G401 (cell line): ENCODE measurements at regions not wholly inside any gene's neighbourhood (a gene's known extent, or its start where the extent isn't known, plus 50 kb on each side); places are given as distances from the start of the nearest gene placed in this dataset.

Experiments used
- DNase-seq: peaks from one replicate; pipeline ENCODE4 v3.0.0-alpha.2; 2015; ENCODE audit warnings: low spot score
- in situ Hi-C: cut with HindIII; loops from 2 replicates; pipeline ENCODE4 v1.10.0; 2016; ENCODE audit warnings: low sequenced_read_pairs, mixed read lengths

DNA sequence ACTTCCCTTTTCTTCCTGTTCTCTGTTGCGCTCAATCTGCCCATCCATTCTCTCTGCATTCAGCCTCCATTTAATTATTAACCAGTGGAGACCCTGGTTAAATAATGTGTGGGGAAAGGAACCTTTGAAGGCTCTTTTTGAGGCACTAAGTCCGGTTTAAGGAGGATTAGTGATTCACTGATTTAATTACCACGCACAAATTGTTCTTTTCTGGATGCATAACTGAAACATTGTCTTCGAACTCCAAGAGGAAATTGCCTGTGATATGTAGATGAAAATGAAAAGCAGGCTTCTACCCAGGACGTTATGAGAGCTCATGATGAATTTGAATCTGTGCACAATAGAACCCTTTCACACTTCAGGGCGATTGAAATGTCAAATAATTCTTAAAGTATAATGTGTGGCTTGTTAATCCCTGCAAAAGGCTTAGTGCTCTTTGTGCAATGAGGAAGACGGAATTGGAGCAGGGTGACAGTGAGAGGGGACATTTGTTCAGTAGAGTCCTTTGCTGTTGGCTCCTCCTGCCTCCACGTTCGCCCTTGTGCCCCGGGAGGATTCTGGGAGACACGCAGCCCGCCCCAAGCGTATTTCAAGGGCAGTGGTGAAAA is 51.1 kb upstream of the ZNF236 start:
- in situ Hi-C loops: no loop called here
- no peak for DNase-seq

DNA sequence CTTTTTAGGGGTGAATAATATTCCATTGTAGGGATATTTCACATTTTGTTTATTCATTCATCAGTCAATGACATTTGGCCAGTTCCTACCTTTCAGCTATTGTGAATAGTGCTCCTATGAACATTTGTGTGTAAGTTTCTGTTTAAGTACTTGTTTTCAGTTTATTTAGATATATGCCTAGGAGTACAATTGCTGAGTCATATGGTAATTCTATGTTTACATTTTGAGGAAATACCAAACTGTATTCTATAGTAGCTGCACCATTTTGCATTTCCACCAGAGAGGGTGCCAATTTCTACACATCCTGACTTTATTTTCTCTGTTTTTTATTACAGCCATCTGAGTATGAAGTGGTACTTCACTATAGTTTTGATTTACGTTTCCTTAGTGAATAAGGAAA is 54.4 kb upstream of the ZNF236 start:
- DNase-seq: no peak
- in situ Hi-C loops: no loop called here

GRCh38 chr18:76766429-76766828 is 55.9 kb upstream of the ZNF236 start:
- in situ Hi-C loops: no loop called here
- DNase-seq: no peak

DNA sequence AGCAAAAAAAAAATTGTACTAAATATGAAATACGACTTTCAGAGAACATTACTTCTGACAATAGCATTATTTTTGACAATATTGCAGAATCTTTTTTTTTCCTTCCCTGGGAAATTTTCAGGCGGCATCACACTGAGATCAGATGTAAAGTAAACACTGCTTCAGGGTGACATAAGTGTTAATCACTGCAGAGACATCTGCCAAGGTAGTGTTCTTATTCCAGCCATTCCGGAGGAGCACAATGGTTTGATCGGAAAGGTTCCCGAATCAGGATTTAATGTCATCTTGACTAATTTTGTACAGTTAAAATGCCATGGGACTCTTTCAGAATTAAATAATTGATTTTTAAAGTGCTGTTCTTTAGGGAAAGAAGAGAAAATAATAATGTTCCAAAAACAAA is 56.7 kb upstream of the ZNF236 start:
- no peak for DNase-seq
- in situ Hi-C loops: no loop called here

DNA sequence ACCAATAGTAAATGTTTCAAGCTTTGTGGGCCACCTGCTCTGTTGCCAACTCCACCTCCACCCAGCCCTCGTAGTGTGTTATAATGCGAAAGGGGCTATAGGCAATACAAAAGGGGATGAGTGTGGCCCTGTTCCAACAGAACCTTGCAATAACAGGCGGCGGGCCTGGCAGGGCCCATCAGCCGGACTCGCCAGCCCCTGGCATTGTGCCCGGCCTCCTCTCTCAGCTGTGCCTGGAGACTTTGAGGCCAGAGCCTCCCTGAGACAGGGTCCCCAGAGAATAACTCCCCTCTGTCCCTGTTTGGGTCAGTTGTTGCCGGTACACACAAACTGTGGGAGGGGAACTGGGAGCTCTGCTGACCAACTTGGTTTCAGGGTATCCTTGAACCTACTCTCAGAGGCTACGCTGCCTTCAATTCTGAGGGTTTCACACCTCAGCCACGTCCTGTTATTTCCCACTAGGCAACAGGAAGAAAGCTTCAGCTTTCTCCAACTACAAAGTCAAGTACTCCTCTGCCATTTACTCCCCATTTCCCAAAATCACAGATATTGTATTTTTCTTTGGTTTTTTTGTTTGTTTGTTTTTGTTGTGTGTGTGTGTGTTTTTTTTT is 58.0 kb upstream of the ZNF236 start:
- DNase-seq: no peak
- in situ Hi-C loops: no loop called here

DNA sequence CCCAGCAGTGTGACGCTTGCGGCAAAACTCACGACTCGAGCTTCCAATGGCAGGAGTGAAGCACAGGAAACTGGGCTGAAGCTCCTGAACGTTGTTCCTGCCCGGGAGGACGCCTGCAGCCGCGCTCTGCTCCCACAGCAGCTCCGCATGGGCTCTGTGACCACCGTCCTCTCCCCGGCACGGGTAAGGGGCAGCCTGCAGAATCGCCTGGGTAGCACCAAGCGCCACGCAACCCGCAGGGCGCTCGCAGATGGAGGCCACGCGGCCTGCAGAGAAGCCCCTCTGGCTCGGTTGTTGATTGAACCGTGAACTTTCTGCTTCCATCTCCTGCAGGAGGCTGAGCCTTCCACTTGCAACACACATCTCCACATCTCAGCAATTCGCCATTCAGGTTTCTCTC is 63.3 kb upstream of the ZNF236 start:
- in situ Hi-C loops: no loop called here
- no peak for DNase-seq

DNA sequence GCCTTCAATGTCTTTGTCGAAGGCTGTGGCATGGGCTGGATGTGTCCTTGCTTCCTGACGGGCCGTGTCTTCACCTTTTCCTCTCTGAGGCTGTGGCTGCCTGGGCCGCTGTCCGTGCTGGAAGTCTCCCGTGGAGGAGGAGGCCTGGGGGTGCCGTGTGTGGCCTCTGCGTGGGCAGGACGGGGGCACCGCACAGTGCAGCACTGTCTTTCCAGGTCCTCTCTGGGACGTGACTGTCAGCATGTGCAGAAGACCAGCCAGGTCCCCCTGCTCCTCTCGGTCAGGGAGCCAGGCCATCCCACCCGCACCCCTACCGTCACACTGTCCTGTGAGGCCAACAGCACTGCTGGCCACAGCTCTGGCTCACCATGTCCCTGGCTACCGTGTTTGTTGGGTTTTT is 64.4 kb upstream of the ZNF236 start:
- DNase-seq: no peak
- in situ Hi-C loops: no loop called here

DNA sequence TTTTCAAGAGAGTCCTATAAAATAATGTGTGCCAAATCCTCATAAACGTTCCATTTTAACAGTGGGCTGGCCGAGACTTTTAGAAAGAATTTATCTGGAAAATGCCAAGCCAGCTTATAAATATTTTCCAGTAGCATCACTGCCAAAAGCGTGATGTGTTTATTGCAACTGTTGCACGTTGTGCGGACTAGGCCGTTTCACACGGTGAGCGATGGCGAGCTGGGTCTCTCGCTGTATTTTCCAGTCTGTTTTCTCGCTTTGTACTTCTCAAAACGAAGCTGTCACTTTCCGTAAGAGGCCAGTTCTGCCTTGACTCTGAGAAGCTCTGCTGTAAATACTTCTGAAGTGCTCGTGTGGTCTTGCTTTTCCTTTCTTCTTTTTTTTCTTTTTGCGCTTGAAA is 65.0 kb upstream of the ZNF236 start:
- DNase-seq: no peak
- in situ Hi-C loops: no loop called here

DNA sequence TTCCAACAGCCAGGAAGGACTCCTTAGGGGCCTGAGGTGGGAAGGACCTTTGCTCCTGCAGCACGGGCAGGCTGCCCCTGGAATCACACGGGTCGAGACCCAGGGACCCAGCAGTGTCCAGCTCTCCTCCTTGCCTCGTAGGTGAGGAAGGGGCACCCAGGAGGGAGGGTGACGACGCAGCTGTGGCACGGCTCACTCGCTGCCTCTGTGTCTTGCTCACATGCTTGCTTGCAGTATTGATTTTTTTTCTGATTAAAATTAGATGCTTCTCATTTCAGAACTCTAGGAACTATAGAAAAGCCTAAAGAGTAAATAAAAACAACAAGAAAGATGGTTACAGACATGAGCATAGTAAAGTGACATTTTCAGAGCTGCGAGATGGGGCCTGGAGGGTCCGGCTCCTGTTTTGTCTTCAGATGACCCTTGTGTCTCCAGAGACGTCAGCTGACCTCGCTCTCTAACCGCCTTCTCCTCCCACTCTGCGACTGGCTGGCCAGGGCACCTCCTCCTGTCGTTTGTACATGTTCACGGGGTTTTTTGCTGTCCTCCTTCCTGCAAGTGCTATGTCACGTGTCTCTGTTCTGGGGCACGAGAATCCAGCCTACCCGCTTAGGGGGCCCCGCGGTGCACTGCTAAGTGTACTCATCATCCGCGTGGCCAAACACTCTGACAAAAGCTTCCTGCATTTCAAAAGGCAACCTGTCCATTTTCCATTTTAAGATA is 65.7 kb upstream of the ZNF236 start:
- DNase-seq: no peak
- in situ Hi-C loops: no loop called here

DNA sequence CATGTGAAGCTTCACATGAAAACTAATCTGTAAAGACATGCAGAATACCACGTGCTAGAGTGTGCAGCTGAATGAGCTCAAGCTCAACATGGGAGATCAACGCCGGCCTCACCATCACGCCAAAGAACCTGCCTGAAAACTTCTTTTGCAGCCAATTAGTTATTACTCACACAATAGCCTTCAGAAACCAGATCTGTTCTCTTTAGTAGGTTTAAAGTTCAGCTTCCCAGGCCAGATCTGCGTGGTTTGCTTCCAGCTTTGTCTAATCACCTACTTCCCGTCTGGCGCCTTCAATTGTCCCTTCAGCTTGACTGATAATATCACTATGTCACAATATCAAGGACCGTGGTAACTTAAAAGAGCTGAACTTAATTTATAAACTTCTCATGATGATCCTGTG is 68.0 kb upstream of the ZNF236 start:
- in situ Hi-C loops: no loop called here
- DNase-seq: no peak

GRCh38 chr18:76752400-76752799 is 70.0 kb upstream of the ZNF236 start:
- in situ Hi-C loops: no loop called here
- DNase-seq: no peak

- DNase-seq: no peak
- in situ Hi-C loops: no loop called here
Measured at GRCh38 chr18:76750917-76751890, 71.2 kb upstream of the ZNF236 start.

DNA sequence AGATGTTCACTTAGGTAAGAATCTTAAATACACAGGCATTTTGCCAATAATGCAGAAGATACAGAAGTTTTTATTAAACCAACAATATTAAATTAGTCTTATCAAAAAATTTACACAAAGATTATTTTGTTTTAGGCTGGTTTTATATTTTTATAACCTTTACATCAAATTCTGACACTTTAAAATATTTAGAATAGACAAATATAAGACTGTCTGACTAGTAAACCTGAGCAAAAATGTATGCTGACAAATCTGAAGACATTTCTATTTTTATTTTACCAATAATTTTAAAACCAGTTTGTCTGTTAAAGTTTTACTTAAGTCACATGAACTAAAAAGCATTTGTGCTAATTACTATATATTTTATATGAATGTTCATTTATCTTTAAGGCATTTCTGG is 72.1 kb upstream of the ZNF236 start:
- in situ Hi-C loops: no loop called here
- DNase-seq: no peak

- in situ Hi-C loops: no loop called here
- no peak for DNase-seq
Measured at GRCh38 chr18:76747676-76748075, 74.7 kb upstream of the ZNF236 start.

DNA sequence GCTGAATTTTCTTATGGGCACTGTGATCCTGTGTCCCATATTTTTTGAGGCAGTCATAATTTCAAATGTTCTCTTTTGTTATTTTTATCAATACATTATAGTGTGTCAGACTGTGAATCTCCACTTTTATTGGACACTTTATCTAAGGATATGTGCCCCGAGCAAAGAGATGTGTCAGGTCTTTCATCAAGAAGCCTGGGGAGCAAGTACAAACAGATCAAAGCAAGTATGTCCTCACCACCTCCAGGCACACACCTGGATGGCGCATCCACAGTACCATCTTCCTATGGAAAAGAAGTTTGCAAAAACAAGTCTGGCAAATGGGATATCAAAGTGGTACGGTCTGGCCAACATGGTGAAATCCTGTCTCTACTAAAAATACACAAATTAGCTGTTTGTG is 81.0 kb upstream of the ZNF236 start:
- DNase-seq: no peak
- in situ Hi-C loops: no loop called here

DNA sequence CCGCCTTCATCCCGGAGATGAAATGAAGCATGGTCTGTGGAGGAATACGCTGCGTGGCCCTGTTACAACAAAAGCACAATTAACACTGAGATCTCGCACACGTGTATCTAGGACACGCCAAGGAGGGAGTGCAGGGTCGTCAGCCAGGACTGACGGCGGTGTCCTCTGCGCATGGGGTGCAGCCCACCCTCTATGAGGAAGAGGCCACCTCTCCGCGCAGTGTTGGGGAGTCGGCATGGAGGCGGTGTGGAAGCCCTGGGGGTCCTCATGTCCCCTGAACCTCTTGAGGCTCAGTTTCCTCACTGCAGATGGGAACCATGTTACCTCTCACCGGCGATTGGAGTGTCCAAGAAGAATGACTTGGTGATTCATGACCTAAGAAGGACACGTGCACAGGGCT is 86.0 kb upstream of the ZNF236 start:
- no peak for DNase-seq
- in situ Hi-C loops: no loop called here

DNA sequence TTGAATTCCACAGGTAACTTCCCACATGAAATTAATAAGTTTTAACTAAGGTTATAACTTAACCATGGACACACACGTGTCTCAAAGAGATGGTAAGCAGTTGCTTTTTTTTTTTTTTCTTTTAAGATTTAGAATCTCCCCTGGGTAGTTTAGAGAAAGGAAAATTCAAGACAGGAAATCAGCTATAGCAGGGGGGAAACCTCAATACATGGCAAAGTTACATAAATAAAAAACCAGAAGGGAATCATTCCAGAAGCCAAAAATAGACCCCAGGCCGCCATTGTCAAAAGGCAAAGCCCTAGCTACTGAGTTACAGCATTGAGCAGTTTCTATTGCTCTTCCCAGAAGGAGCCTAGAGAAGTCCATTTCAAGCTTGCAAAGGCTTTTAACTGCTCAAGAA is 91.5 kb upstream of the ZNF236 start:
- in situ Hi-C loops: no loop called here
- no peak for DNase-seq

- in situ Hi-C loops: no loop called here
- no peak for DNase-seq
Measured at GRCh38 chr18:76727589-76727988, 94.8 kb upstream of the ZNF236 start.

DNA sequence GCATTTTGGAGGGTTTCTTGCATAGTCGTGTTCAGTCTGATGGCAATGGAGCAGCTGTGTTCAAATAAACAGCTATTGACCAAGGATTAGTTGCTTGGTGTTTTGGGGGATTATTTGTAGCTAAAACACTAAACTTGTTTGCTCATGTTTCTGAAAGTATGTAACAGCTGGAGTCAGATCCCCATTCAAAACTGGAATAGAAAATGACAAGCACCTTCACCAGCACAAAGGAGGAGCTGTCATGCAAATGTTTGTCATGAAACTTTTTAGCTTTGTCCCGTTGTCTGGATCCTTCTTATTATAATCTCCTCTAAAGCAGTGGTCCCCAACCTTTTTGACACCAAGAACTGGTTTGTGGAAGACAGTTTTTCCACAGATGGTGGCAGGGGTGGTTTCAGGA is 96.9 kb upstream of the ZNF236 start:
- DNase-seq: no peak
- in situ Hi-C loops: no loop called here
